ENCODE measurements at regions not wholly inside any gene's neighbourhood (a gene's known extent, or its start where the extent isn't known, plus 50 kb on each side); places are given as distances from the start of the nearest gene placed in this dataset.

GRCh38 chr7:41872966-41873365 lies 170.1 kb upstream of the INHBA start (continued):
- TF ChIP-seq RAD21 (IDR thresholded peaks at IDR 0.05), result no peak
- TF ChIP-seq HNF4G (IDR thresholded peaks at IDR 0.05), result no peak
- no peak for TF ChIP-seq NR2F2 (IDR thresholded peaks at IDR 0.05)
- no peak for TF ChIP-seq FOXA2 (IDR thresholded peaks at IDR 0.05)

GRCh38 chr7:41870461-41871138 lies 167.7 kb upstream of the INHBA start:
- Histone ChIP-seq H3K36me3 (ENCODE audit: control insufficient read depth in 4 of 4, insufficient read depth in 3 of 4, low read depth in 1 of 4, low read length in 3 of 4) (no peaks in the 10 kb centered on the region), H3K9ac (ENCODE audit: low read depth in 1 of 2, low read length in 2 of 2) (no peak overlapping the region), H3K27ac (ENCODE audit: low read depth in 1 of 2, low read length in 2 of 2) (peak overlapping the region in 1 of 2 donors; percentile 43), H3K9me3 (ENCODE audit: control insufficient read depth in 4 of 4, low read length in 3 of 4) (peaks cover 0 to 7% (median 4%) of the 10 kb centered on the region in 4 donors), H3K4me3 (ENCODE audit: low read depth in 1 of 3, low read length in 3 of 3) (no peak overlapping the region), H3K4me1 (ENCODE audit: control insufficient read depth in 4 of 4, insufficient read depth in 4 of 4, low read length in 3 of 4) (no peaks in the 10 kb centered on the region), H3K27me3 (ENCODE audit: control insufficient read depth in 4 of 4, insufficient read depth in 4 of 4, low read length in 3 of 4) (no peaks in the 10 kb centered on the region)
- TF ChIP-seq EGR1 (IDR thresholded peaks at IDR 0.05; ENCODE audit: low read depth in 2 of 2) (no peak), MAX (IDR thresholded peaks at IDR 0.05) (no peak), TAF1 (conservative IDR thresholded peaks at IDR 0.05) (no peak), SP1 (IDR thresholded peaks at IDR 0.05) (no peak)
- no peak for DNase-seq (ENCODE audit: low spot score)
- 57% methylated on average over 1 of the region's 1 CpG for whole genome bisulfite sequencing

GRCh38 chr7:41869997-41870396 lies 167.1 kb upstream of the INHBA start:
- no peaks in the 10 kb centered on the region for H3K4me1 ChIP-seq (ENCODE audit: control insufficient read depth in 4 of 4, insufficient read depth in 4 of 4, low read length in 3 of 4)
- TF ChIP-seq NR2F2 (IDR thresholded peaks at IDR 0.05), result no peak
- TF ChIP-seq ZBTB33 (IDR thresholded peaks at IDR 0.05), result no peak
- TF ChIP-seq SP1 (IDR thresholded peaks at IDR 0.05), result no peak
- no peak for TF ChIP-seq REST (IDR thresholded peaks at IDR 0.05)
- TF ChIP-seq FOXA1 (IDR thresholded peaks at IDR 0.05), result no peak
- no peak for TF ChIP-seq HNF4G (IDR thresholded peaks at IDR 0.05)
- no peak for TF ChIP-seq HNF4A (conservative IDR thresholded peaks at IDR 0.05)
- TF ChIP-seq GABPA (IDR thresholded peaks at IDR 0.05 in 1 of 2, conservative IDR thresholded peaks at IDR 0.05 in 1 of 2), result no peak
- TF ChIP-seq TAF1 (conservative IDR thresholded peaks at IDR 0.05), result no peak
- no peak for TF ChIP-seq JUND (IDR thresholded peaks at IDR 0.05)
- H3K27me3 ChIP-seq (ENCODE audit: control insufficient read depth in 4 of 4, insufficient read depth in 4 of 4, low read length in 3 of 4), result no peaks in the 10 kb centered on the region
- H3K36me3 ChIP-seq (ENCODE audit: control insufficient read depth in 4 of 4, insufficient read depth in 3 of 4, low read depth in 1 of 4, low read length in 3 of 4), result no peaks in the 10 kb centered on the region
- DNase-seq (ENCODE audit: low spot score), result no peak
- H3K9ac ChIP-seq (ENCODE audit: low read depth in 1 of 2, low read length in 2 of 2), result no peak overlapping the region
- peak overlapping the region in 1 of 2 donors; percentile 43 for H3K27ac ChIP-seq (ENCODE audit: low read depth in 1 of 2, low read length in 2 of 2)
- peaks cover 0 to 13% (median 9%) of the 10 kb centered on the region in 4 donors for H3K9me3 ChIP-seq (ENCODE audit: control insufficient read depth in 4 of 4, low read length in 3 of 4)
- no peak overlapping the region for H3K4me3 ChIP-seq (ENCODE audit: low read depth in 1 of 3, low read length in 3 of 3)
- 44% methylated on average over 4 of the region's 4 CpGs for WGBS
